Naive thymus-derived CD8-positive, alpha-beta T cell (primary cell): ENCODE measurements at regions not wholly inside any gene's neighbourhood (a gene's known extent, or its start where the extent isn't known, plus 50 kb on each side); places are given as distances from the start of the nearest gene placed in this dataset.

ENCODE experiments used
- ATAC-seq, 2 donors: fragments of 150-1000 bp; cut with Tn5 transposase in 1 of 2; sonication (Bioruptor Pico), chemical (Tn5 transposase) in 1 of 2; 1 replicate in 1 of 2; 2 replicates in 1 of 2; pipeline ENCODE4 v1.10.0; 2021; ENCODE audit warnings: mild to moderate bottlenecking in 2 of 2, moderate library complexity in 2 of 2
- POLR2A ChIA-PET: fragments of 350-600 bp; sonication (Branson Sonifier 250); formaldehyde crosslinking; loops from one replicate; lab custom pipeline; 2021; ENCODE audit warnings: antibody characterized with exemption; lab: Charles Lee
- DNase-seq, 10 donors: peaks; one replicate each; pipeline versions ENCODE4 v3.0.0 to v3.0.0-alpha.2; 2020 to 2022
- H3K27ac Mint-ChIP-seq, 10 donors: one replicate each; pipeline ENCODE4 v1.8.0; 2020 to 2022; ENCODE audit warnings: mild to moderate bottlenecking in 10 of 10, mixed read lengths in 10 of 10, moderate library complexity in 4 of 10, inconsistent platforms in 1 of 10
- H3K27me3 Mint-ChIP-seq, 5 donors: one replicate each; pipeline ENCODE4 v1.8.0; 2021 to 2022; ENCODE audit warnings: mixed read lengths in 5 of 5
- H3K36me3 Mint-ChIP-seq, 3 donors: one replicate each; pipeline ENCODE4 v1.8.0; 2020 to 2022; ENCODE audit warnings: mixed read lengths in 3 of 3, mild to moderate bottlenecking in 2 of 3, inconsistent platforms in 1 of 3
- H3K4me1 Mint-ChIP-seq, 4 donors: one replicate each; pipeline ENCODE4 v1.8.0; 2021 to 2022; ENCODE audit warnings: mixed read lengths in 4 of 4
- H3K4me3 Mint-ChIP-seq, 10 donors: one replicate each; pipeline ENCODE4 v1.8.0; 2020 to 2022; ENCODE audit warnings: mild to moderate bottlenecking in 10 of 10, mixed read lengths in 10 of 10, moderate library complexity in 6 of 10, inconsistent platforms in 1 of 10
- H3K9me3 Mint-ChIP-seq, 9 donors: one replicate each; pipeline ENCODE4 v1.8.0; 2020 to 2022; ENCODE audit warnings: mixed read lengths in 9 of 9, mild to moderate bottlenecking in 3 of 9, inconsistent platforms in 1 of 9, moderate library complexity in 1 of 9

DNA sequence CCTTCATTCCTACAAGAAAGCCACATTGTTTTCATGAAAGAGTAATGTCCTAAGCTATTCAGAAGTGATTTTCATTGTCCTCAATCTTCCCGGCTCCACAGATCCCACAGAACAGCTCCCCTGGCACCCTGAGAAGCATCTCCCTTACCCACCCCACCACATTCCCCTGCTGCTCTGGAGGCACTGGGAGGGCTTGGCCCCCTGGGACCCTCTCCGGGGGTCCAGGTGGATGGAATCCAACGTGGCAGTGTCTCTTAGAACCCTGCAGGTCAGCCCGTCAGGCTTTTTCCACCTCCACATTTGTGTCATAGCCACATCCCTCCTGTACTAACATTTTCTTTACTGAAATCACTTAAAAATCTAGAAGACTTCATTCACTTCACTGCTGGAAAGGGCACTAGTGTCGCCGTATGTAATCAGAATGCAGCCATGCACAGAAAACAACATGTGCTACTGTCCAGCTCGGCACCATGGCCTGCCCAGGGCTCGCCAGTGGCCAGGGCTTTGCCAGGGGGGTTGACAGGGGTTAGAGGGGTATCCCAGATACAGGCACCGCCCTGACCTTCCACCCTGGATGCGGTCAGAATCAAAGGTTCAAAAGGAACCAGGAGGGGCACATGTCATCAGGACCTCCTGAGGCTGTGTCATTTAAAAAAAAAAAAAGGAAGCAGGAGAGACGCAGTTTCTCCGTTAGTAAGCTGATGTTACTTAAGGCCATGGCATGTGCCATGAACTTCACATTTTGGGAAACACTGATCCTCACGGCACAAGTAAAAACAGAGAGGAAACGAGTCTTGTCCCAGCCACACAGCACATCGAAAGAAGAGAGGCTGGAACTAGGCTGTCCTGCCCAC is 106.3 kb downstream of the LSM3 start:
- DNase-seq (peak in 1 of 10 donors; percentile 51), ATAC-seq (no peak)
- peaks cover 0 to 2% (median 2%) of the 10 kb centered on the region in 4 donors for H3K4me1 Mint-ChIP-seq
- POLR2A ChIA-PET = no interaction called here
- H3K4me3 Mint-ChIP-seq = no peak overlapping the region
- peak overlapping the region in 1 of 10 donors; percentile 11 for H3K27ac Mint-ChIP-seq
- H3K9me3 Mint-ChIP-seq = no peaks in the 10 kb centered on the region
- H3K36me3 Mint-ChIP-seq = no peaks in the 10 kb centered on the region
- H3K27me3 Mint-ChIP-seq = peaks cover 0 to 1% (median 0%) of the 10 kb centered on the region in 5 donors

DNA sequence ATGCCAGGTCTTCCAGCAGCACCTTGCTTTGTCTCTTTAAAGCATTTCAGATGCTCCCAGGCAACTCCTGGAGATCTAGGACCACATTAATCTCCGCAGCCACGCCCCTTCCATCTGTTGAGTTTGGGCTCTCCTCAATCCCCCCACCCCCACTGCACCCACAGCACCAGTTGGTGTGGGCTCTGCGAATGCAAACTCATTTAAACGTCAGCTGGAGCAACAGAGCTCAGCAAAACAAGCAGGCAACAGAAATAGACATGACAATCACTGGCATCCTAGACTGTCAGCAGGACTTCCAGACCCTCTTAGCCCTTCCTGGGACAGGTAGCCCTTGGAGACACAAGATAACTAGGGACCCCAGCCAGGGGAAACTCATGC is 106.9 kb downstream of the LSM3 start:
- H3K4me3 Mint-ChIP-seq = no peak overlapping the region
- peaks cover 0 to 2% (median 0%) of the 10 kb centered on the region in 5 donors for H3K27me3 Mint-ChIP-seq
- H3K36me3 Mint-ChIP-seq = no peaks in the 10 kb centered on the region
- peak overlapping the region in 1 of 10 donors; percentile 3 for H3K27ac Mint-ChIP-seq
- ATAC-seq (no peak), DNase-seq (peak in 1 of 10 donors; percentile 4)
- peaks cover 0 to 4% (median 2%) of the 10 kb centered on the region in 4 donors for H3K4me1 Mint-ChIP-seq
- no peaks in the 10 kb centered on the region for H3K9me3 Mint-ChIP-seq
- POLR2A ChIA-PET = no interaction called here

DNA sequence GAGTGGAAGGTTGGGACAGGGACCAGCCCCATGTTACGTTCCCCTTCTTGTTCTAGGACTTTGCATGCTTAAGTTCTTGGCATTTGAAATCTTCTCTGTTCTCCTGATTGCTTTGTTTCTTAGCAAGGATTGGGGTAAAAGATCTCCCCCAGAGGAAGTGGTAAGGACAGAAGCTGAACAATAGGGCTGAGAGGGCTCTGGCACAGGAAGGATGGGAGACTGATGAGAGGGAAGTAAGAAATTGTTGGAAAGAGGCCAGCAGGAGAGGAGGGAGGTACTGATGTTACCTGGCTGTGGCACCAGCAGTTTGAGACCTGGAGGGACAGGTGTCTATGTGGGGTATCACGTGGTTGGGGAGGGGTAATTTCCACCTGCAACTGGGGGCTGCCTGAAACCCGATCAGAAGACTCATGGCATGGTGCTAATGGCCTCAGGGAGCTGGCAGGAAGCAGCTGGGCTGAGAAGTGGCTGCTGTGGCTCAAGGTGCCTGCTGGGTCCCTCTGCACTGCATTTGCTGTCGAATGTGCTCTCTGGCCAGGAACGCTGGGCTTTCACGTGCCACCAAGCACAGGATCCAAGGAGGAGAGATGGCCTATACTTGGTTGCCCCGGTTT is 108.4 kb downstream of the LSM3 start:
- no peaks in the 10 kb centered on the region for H3K36me3 Mint-ChIP-seq
- no peak overlapping the region for H3K4me3 Mint-ChIP-seq
- H3K9me3 Mint-ChIP-seq = no peaks in the 10 kb centered on the region
- ATAC-seq = no peak
- DNase-seq = peak in 1 of 10 donors; percentile 3
- peaks cover 0 to 3% (median 0%) of the 10 kb centered on the region in 5 donors for H3K27me3 Mint-ChIP-seq
- H3K27ac Mint-ChIP-seq = peak overlapping the region in 1 of 10 donors; percentile 36
- peaks cover 0 to 4% (median 2%) of the 10 kb centered on the region in 4 donors for H3K4me1 Mint-ChIP-seq
- POLR2A ChIA-PET = no interaction called here

DNA sequence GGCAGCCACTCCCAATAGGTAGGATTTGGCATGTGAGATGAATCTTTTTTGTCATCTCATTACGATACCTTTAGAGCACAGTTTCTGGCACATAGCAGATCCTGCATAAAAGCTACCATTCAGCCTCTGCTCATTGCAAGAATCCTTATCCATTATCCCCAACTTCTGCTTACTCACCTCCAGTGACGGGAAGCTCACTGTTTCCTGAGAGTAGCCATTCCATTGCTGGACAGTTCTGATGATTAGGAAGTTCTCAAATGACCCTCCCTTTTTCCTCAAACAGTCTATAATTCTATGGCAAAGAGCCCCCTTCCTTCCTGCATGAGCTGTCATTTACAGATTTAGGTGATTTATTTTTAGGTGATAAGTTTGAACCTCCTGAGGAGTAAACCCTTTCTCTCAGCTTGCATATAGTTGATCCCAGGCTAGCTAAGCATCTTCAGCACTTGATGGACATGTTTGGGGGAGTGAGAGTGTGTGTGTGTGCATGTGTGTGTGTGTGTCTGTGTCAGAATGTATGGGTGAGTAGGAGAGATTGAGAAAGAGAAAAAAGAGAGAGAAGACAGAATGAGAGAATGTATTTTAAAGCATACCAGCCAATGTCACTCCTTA is 109.7 kb downstream of the LSM3 start:
- Mint-ChIP-seq H3K9me3 (no peaks in the 10 kb centered on the region), H3K27me3 (peaks cover 0 to 3% (median 0%) of the 10 kb centered on the region in 5 donors), H3K4me1 (peaks cover 0 to 4% (median 2%) of the 10 kb centered on the region in 4 donors), H3K4me3 (no peak overlapping the region), H3K36me3 (no peaks in the 10 kb centered on the region), H3K27ac (no peak overlapping the region)
- no peak for ATAC-seq
- POLR2A ChIA-PET = no interaction called here
- no peak for DNase-seq

DNA sequence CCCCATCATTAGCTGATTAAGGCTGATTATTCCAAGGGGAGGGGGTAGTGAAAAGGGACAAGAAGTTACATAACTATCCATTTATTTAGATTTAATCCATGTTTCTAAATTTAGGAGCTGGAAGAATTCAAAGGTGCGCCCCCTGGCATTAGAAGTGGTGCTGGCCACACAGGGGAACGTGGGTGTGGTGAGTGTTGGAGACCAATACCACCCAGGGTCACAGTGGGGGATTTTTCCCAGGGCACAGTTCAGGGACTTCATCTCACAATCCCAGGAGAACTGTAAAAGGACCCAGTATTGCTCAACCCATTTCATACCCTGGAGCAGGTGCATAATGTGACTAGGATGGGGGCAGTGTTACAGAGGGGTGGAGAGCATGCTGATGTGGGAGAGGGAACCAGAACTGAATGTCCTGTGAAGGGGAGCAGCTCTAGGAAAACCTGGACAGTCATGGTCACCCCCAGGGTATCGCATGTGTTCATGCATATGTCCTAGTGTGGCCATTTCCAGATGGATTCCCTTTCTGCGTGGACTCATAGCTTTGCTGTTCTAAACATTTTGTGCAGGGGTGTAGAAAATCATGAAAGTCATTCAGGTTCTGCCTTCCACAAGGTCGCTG is 110.3 kb downstream of the LSM3 start:
- H3K4me1 Mint-ChIP-seq = peaks cover 0 to 4% (median 2%) of the 10 kb centered on the region in 4 donors
- H3K36me3 Mint-ChIP-seq = no peaks in the 10 kb centered on the region
- no peak overlapping the region for H3K27ac Mint-ChIP-seq
- ATAC-seq (no peak), DNase-seq (peak in 1 of 10 donors; percentile 21)
- H3K4me3 Mint-ChIP-seq = no peak overlapping the region
- POLR2A ChIA-PET = no interaction called here
- no peaks in the 10 kb centered on the region for H3K9me3 Mint-ChIP-seq
- H3K27me3 Mint-ChIP-seq = peaks cover 0 to 3% (median 0%) of the 10 kb centered on the region in 5 donors

DNA sequence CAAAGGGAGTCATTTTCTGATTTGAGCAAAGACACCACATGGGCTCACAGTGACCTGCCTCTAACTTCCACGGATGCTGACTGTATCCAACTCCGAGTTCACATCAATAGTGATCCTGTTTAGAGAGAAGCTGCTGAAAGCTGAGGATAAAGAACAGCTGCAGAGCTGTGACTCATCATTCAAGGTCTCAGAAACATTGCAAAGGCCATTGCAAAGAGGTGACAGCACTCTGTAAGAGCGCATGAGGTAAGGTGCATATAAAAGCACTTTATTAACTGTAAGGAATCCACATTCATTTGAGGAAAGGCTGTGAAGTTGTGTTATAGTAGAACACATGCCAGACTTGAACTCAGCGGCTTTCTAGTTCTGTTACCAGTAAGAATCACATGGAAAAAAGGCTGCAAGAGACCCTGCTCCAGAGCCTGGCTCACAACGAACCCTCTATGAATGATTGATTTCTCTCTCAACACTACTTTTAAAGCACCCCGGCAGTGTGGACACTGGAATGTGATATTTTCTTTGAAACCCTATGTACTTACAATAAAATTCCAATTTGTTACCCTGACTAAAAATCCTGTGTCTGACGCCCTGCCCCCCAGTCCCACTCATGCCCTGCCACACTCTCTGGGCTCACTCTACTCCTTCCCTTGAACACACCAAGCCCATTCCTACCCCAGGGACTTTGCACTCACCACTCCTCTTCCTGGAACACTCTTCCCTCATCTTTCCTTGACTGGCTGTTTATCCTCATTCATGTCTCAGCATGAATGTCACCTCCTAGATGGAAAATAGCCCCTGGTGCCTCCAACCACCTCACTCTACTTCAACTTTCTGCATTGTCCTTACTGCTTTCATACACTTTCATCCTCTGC is 111.2 kb downstream of the LSM3 start:
- DNase-seq (no peak), ATAC-seq (no peak)
- POLR2A ChIA-PET = no interaction called here
- H3K27me3 Mint-ChIP-seq = peaks cover 0 to 5% (median 3%) of the 10 kb centered on the region in 5 donors
- H3K27ac Mint-ChIP-seq = peak overlapping the region in 1 of 10 donors; percentile 29
- H3K36me3 Mint-ChIP-seq = no peaks in the 10 kb centered on the region
- H3K9me3 Mint-ChIP-seq = peaks cover 0 to 2% (median 0%) of the 10 kb centered on the region in 9 donors
- H3K4me1 Mint-ChIP-seq = peaks cover 0 to 6% (median 4%) of the 10 kb centered on the region in 4 donors
- H3K4me3 Mint-ChIP-seq = no peak overlapping the region

DNA sequence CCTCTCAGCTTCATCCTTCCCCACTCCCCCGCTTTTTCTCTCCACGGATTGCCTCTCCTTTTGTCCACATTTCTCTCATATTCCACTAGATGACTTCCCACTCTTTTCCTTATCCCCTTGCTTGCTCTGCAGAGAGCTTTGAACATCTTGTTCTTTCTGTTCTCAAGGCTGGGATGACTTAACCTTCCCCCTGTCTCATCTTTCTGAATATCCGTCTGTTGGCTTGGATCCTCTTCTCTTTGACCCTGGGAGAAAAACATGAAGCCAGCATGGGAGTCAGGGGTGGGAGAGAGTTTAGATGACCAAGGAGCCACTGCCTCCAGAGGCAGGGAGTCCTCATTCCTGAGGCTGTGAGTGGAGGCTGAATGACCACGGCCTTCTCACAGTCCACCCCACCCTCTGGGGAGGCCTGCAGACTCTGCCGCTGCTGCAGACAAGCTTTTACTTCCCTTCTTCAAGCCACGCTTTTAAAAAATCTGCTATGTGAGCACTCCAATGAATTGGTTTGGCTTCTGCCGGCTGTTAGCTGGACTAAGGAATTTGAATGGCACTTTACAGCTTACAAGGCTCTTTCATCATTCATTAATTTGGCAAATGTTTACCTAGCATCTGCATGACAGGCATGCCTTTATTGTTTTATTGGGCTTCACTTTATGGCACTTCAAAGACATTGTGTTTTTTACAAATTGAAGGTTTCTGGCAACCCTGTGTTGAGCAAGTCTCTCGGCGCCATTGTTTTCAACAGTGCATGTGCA is 111.6 kb upstream of the SLC6A6 start:
- H3K36me3 Mint-ChIP-seq = no peaks in the 10 kb centered on the region
- ATAC-seq = no peak
- H3K4me3 Mint-ChIP-seq = no peak overlapping the region
- peaks cover 0 to 2% (median 0%) of the 10 kb centered on the region in 9 donors for H3K9me3 Mint-ChIP-seq
- peaks cover 0 to 6% (median 2%) of the 10 kb centered on the region in 5 donors for H3K27me3 Mint-ChIP-seq
- POLR2A ChIA-PET = no interaction called here
- DNase-seq = peak in 1 of 10 donors; percentile 23
- H3K4me1 Mint-ChIP-seq = peaks cover 0 to 6% (median 4%) of the 10 kb centered on the region in 4 donors
- no peak overlapping the region for H3K27ac Mint-ChIP-seq

DNA sequence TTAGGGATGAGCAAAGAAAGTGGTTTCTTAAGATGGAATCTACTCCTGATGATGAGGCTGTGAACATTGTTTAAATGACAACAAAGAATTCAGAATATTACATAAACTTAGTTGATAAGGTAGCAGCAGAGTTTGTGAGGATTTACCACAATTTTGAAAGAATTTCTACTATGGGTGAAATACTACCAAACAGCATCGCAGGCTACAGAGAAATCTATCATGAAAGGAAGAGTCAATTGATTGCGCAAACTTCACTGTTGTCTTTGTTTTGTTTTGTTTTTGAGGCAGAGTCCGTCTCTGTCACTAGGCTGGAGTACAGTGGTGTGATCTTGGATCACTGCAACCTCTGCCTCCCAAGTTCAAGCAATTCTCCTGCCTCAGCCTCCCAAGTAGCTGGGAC is 107.4 kb upstream of the SLC6A6 start:
- Mint-ChIP-seq H3K4me1 (peaks cover 3 to 12% (median 7%) of the 10 kb centered on the region in 4 donors), H3K36me3 (no peaks in the 10 kb centered on the region), H3K27me3 (peaks cover 0 to 9% (median 2%) of the 10 kb centered on the region in 5 donors), H3K4me3 (no peak overlapping the region), H3K9me3 (peaks cover 0 to 2% (median 0%) of the 10 kb centered on the region in 9 donors), H3K27ac (no peak overlapping the region)
- DNase-seq (no peak), ATAC-seq (no peak)
- POLR2A ChIA-PET = no interaction called here

DNA sequence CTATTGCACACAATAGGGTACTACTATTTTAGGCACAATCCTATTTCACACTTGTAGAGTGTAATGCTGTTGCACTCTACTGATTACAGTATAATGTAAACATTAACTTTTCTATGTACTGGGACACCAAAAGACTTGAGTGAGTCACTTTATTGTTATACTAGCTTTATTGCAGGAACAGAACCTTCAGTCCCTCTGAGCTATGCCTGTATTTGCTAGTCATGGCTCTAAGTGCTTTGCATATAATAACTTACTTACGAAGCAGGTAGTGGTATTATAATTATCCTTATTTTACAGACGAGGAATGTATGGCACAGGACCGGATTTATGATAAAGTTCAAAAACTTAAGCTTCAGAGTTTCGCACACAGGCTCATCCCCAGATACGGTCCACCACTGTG is 106.6 kb upstream of the SLC6A6 start:
- peaks cover 0 to 9% (median 1%) of the 10 kb centered on the region in 5 donors for H3K27me3 Mint-ChIP-seq
- H3K4me3 Mint-ChIP-seq = no peak overlapping the region
- peaks cover 0 to 2% (median 0%) of the 10 kb centered on the region in 9 donors for H3K9me3 Mint-ChIP-seq
- H3K27ac Mint-ChIP-seq = no peak overlapping the region
- H3K36me3 Mint-ChIP-seq = no peaks in the 10 kb centered on the region
- ATAC-seq (no peak), DNase-seq (no peak)
- peaks cover 2 to 13% (median 6%) of the 10 kb centered on the region in 4 donors for H3K4me1 Mint-ChIP-seq
- POLR2A ChIA-PET = no interaction called here

DNA sequence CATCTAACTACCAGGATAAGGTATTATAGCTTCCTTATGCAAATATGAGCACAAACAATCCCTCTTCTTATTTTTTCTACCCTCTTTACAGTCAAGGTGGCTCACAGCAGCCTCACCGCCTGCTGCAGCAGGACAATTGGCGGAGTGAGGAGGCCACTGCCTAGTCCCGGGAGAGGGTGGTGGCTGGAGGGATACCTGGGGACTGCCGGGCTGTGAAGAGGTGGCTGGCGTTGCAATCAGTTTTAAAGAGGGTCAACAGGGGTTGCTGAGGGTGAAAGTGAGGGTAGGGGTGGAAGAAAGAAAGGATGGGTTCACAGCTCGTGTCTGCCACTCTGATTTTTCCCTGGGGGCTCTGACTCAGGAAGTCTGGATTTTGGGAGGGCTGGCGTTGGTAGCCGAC is 105.1 kb upstream of the SLC6A6 start:
- Mint-ChIP-seq H3K9me3 (peaks cover 0 to 2% (median 0%) of the 10 kb centered on the region in 9 donors), H3K4me3 (no peak overlapping the region), H3K4me1 (peaks cover 4 to 13% (median 6%) of the 10 kb centered on the region in 4 donors), H3K36me3 (no peaks in the 10 kb centered on the region), H3K27ac (no peak overlapping the region), H3K27me3 (peaks cover 0 to 9% (median 1%) of the 10 kb centered on the region in 5 donors)
- POLR2A ChIA-PET = no interaction called here
- ATAC-seq (no peak), DNase-seq (peak in 1 of 10 donors; percentile 40)

DNA sequence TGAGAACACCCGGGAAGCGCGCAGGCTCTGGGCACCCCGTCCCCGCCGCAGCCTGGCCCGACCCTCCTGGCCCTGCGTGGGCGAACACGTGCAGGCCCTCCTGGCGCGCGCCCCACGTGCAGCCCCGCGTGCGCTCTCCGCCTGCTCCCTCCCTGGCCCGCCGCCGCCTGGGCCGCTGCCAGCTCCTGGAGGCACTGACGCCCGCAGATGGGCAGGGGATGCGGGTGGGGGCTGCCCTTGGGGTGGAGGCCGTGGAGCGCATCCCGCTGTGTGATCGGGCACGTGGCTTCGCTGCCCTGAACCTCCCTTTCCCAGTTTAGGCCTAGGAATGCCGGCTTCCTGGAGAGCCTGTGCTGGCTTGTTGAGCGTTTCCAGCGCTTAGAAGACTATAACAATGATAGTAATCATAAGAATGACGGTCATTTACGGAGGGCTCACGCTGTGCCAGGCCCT is 104.6 kb upstream of the SLC6A6 start:
- H3K27me3 Mint-ChIP-seq = peaks cover 0 to 11% (median 1%) of the 10 kb centered on the region in 5 donors
- H3K36me3 Mint-ChIP-seq = no peaks in the 10 kb centered on the region
- DNase-seq (peak in 1 of 10 donors; percentile 43), ATAC-seq (no peak)
- peaks cover 0 to 2% (median 0%) of the 10 kb centered on the region in 9 donors for H3K9me3 Mint-ChIP-seq
- peaks cover 4 to 13% (median 8%) of the 10 kb centered on the region in 4 donors for H3K4me1 Mint-ChIP-seq
- no peak overlapping the region for H3K4me3 Mint-ChIP-seq
- POLR2A ChIA-PET = no interaction called here
- no peak overlapping the region for H3K27ac Mint-ChIP-seq
